Urinary bladder (tissue), 3 donors: ENCODE measurements at regions not wholly inside any gene's neighbourhood (a gene's known extent, or its start where the extent isn't known, plus 50 kb on each side); places are given as distances from the start of the nearest gene placed in this dataset.

ENCODE experiments used
- DNase-seq: peaks from one replicate; pipeline ENCODE4 v3.0.0-alpha.2; 2015; ENCODE audit errors: extremely low spot score
- H3K27ac ChIP-seq: one replicate; pipeline ENCODE4 v1.5.1; 2013; ENCODE audit warnings: low read depth, mild to moderate bottlenecking, moderate library complexity
- H3K36me3 ChIP-seq: one replicate; pipeline ENCODE4 v1.6.1; 2013; ENCODE audit warnings: mild to moderate bottlenecking, moderate library complexity; ENCODE audit not compliant: insufficient read depth
- H3K4me1 ChIP-seq: one replicate; pipeline ENCODE4 v1.6.1; 2013; ENCODE audit warnings: mild to moderate bottlenecking, moderate library complexity; ENCODE audit not compliant: insufficient read depth
- H3K4me3 ChIP-seq: one replicate; pipeline ENCODE4 v1.5.1; 2013; ENCODE audit warnings: low read depth, low read length
- WGBS: extraction: QIAGEN DNeasy Blood & Tissue Kit; methylation state at CpG from one replicate; pipeline ENCODE4 v1.1.7; 2013; 5-methylcytosine and 5-hydroxymethylcytosine counted together
- donor health status: healthy with polysubstance abuse.
- donor health status: healthy.

GRCh38 chr15:47288794-47289193 is 428.5 kb upstream of the SEMA6D start:
- no peak overlapping the region for H3K4me3 ChIP-seq
- H3K4me1 ChIP-seq = no peaks in the 10 kb centered on the region
- no peaks in the 10 kb centered on the region for H3K36me3 ChIP-seq
- no peak overlapping the region for H3K27ac ChIP-seq
- DNase-seq = no peak
- WGBS = 95% methylated on average over 6 of the region's 6 CpGs

- H3K27ac ChIP-seq = no peak overlapping the region
- H3K4me1 ChIP-seq = no peaks in the 10 kb centered on the region
- H3K4me3 ChIP-seq = no peak overlapping the region
- DNase-seq = no peak
- H3K36me3 ChIP-seq = no peaks in the 10 kb centered on the region
- WGBS = over 99% methylated on average over 2 of the region's 2 CpGs
These were observed 427.6 kb upstream of the SEMA6D start for GRCh38 chr15:47289656-47290055.

GRCh38 chr15:47291767-47292166 is 425.5 kb upstream of the SEMA6D start:
- no peak for DNase-seq
- WGBS = 64% methylated on average over 2 of the region's 2 CpGs
- Histone ChIP-seq H3K4me1 (no peaks in the 10 kb centered on the region), H3K4me3 (no peak overlapping the region), H3K27ac (no peak overlapping the region), H3K36me3 (no peaks in the 10 kb centered on the region)

- Histone ChIP-seq H3K36me3 (no peaks in the 10 kb centered on the region), H3K27ac (no peak overlapping the region), H3K4me1 (no peaks in the 10 kb centered on the region), H3K4me3 (no peak overlapping the region)
- no peak for DNase-seq
- 72% methylated on average over 6 of the region's 6 CpGs for WGBS
These were observed 424.6 kb upstream of the SEMA6D start for GRCh38 chr15:47292638-47293190.

- Histone ChIP-seq H3K4me1 (no peaks in the 10 kb centered on the region), H3K36me3 (no peaks in the 10 kb centered on the region), H3K27ac (no peak overlapping the region), H3K4me3 (no peak overlapping the region)
- 25% methylated on average over 6 of the region's 6 CpGs for WGBS
- DNase-seq = peak; percentile 18
These were observed 423.7 kb upstream of the SEMA6D start for GRCh38 chr15:47293466-47294162.

- DNase-seq = no peak
- H3K4me1 ChIP-seq = no peaks in the 10 kb centered on the region
- no peak overlapping the region for H3K4me3 ChIP-seq
- no peak overlapping the region for H3K27ac ChIP-seq
- 59% methylated on average over 3 of the region's 3 CpGs for WGBS
- H3K36me3 ChIP-seq = no peaks in the 10 kb centered on the region
These were observed 422.5 kb upstream of the SEMA6D start for GRCh38 chr15:47294765-47295259.

GRCh38 chr15:47296881-47297280 is 420.4 kb upstream of the SEMA6D start:
- no peak for DNase-seq
- H3K4me1 ChIP-seq = no peaks in the 10 kb centered on the region
- H3K27ac ChIP-seq = no peak overlapping the region
- WGBS = 90% methylated on average over 4 of the region's 4 CpGs
- no peaks in the 10 kb centered on the region for H3K36me3 ChIP-seq
- H3K4me3 ChIP-seq = no peak overlapping the region

GRCh38 chr15:47299846-47300434 is 417.4 kb upstream of the SEMA6D start:
- H3K36me3 ChIP-seq = no peaks in the 10 kb centered on the region
- DNase-seq = no peak
- H3K4me3 ChIP-seq = no peak overlapping the region
- 68% methylated on average over 5 of the region's 5 CpGs for WGBS
- no peaks in the 10 kb centered on the region for H3K4me1 ChIP-seq
- H3K27ac ChIP-seq = no peak overlapping the region

GRCh38 chr15:47300596-47300995 is 416.7 kb upstream of the SEMA6D start:
- DNase-seq = no peak
- H3K4me3 ChIP-seq = no peak overlapping the region
- no peaks in the 10 kb centered on the region for H3K4me1 ChIP-seq
- no peaks in the 10 kb centered on the region for H3K36me3 ChIP-seq
- no peak overlapping the region for H3K27ac ChIP-seq

GRCh38 chr15:47301481-47301880 is 415.8 kb upstream of the SEMA6D start:
- DNase-seq = no peak
- 68% methylated on average over 3 of the region's 3 CpGs for WGBS
- no peak overlapping the region for H3K27ac ChIP-seq
- no peak overlapping the region for H3K4me3 ChIP-seq
- H3K36me3 ChIP-seq = no peaks in the 10 kb centered on the region
- H3K4me1 ChIP-seq = no peaks in the 10 kb centered on the region

GRCh38 chr15:47304656-47305055 is 412.6 kb upstream of the SEMA6D start:
- no peak overlapping the region for H3K4me3 ChIP-seq
- no peaks in the 10 kb centered on the region for H3K36me3 ChIP-seq
- DNase-seq = no peak
- no peaks in the 10 kb centered on the region for H3K4me1 ChIP-seq
- no peak overlapping the region for H3K27ac ChIP-seq

- WGBS = 72% methylated on average over 3 of the region's 3 CpGs
- H3K27ac ChIP-seq = no peak overlapping the region
- no peak overlapping the region for H3K4me3 ChIP-seq
- H3K4me1 ChIP-seq = no peaks in the 10 kb centered on the region
- no peaks in the 10 kb centered on the region for H3K36me3 ChIP-seq
- no peak for DNase-seq
These were observed 405.1 kb upstream of the SEMA6D start for GRCh38 chr15:47312161-47312560.

- Histone ChIP-seq H3K27ac (no peak overlapping the region), H3K4me3 (no peak overlapping the region), H3K4me1 (no peaks in the 10 kb centered on the region), H3K36me3 (no peaks in the 10 kb centered on the region)
- 77% methylated on average over 5 of the region's 5 CpGs for WGBS
- DNase-seq = no peak
These were observed 390.6 kb upstream of the SEMA6D start for GRCh38 chr15:47326410-47327333.
